H1 (cell line): ENCODE measurements at regions not wholly inside any gene's neighbourhood (a gene's known extent, or its start where the extent isn't known, plus 50 kb on each side); places are given as distances from the start of the nearest gene placed in this dataset.

Experiments used
- ASH2L ChIP-seq: fragments of 200-600, 300-600 bp; sonication (generic); IDR thresholded peaks from one replicate; pipeline ENCODE4 v1.7.1; 2017; ENCODE audit warnings: low read length
- CHD2 ChIP-seq: IDR thresholded peaks from 2 replicates; pipeline ENCODE4 v1.6.1; 2012; ENCODE audit warnings: low read length, improper control_type of control experiment
- EP300 ChIP-seq, 2 experiments: IDR thresholded peaks; 1 replicate in 1 of 2; 2 replicates in 1 of 2; pipeline ENCODE4 v1.6.1; 2011 to 2012; ENCODE audit warnings: low read depth in 2 of 2, low read length in 2 of 2, mild to moderate bottlenecking in 2 of 2, borderline replicate concordance in 1 of 2, inconsistent platforms in 1 of 2, moderate library complexity in 1 of 2
- GABPA ChIP-seq: IDR thresholded peaks from 2 replicates; pipeline ENCODE4 v1.6.1; 2011; ENCODE audit warnings: mild to moderate bottlenecking, low read length, moderate library complexity, borderline replicate concordance; ENCODE audit not compliant: insufficient read depth
- KDM1A ChIP-seq: fragments of 200-600, 300-600 bp; sonication (generic); IDR thresholded peaks from 2 replicates; pipeline ENCODE4 v1.7.1; 2016; ENCODE audit warnings: mild to moderate bottlenecking, low read length, borderline replicate concordance
- NRF1 ChIP-seq: IDR thresholded peaks from 2 replicates; pipeline ENCODE4 v1.6.1; 2011; ENCODE audit warnings: mild to moderate bottlenecking, low read depth, low read length, improper control_type of control experiment
- TF ChIP-seq, protein P1 (sequence below), 3 experiments: IDR thresholded peaks; 1 replicate in 2 of 3; 2 replicates in 1 of 3; pipeline versions ENCODE4 v1.5.1 to v1.6.1; 2011; ENCODE audit warnings: low read length in 3 of 3, mild to moderate bottlenecking in 3 of 3, inconsistent platforms in 2 of 3, low read depth in 1 of 3, moderate library complexity in 1 of 3; ENCODE audit not compliant: insufficient read depth in 1 of 3; ENCODE audit errors: control extremely low read depth in 1 of 3

GRCh38 chr3:35042210-35042991, 596.9 kb upstream of the ARPP21 start:
- TF ChIP-seq EP300 (IDR thresholded peaks at IDR 0.05; ENCODE audit: borderline replicate concordance in 1 of 2, low read depth in 2 of 2, low read length in 2 of 2), result no peak
- TF ChIP-seq CHD2, result no peak
- TF ChIP-seq KDM1A, result no peak
- no peak for TF ChIP-seq ASH2L
- TF ChIP-seq, protein P1, sequence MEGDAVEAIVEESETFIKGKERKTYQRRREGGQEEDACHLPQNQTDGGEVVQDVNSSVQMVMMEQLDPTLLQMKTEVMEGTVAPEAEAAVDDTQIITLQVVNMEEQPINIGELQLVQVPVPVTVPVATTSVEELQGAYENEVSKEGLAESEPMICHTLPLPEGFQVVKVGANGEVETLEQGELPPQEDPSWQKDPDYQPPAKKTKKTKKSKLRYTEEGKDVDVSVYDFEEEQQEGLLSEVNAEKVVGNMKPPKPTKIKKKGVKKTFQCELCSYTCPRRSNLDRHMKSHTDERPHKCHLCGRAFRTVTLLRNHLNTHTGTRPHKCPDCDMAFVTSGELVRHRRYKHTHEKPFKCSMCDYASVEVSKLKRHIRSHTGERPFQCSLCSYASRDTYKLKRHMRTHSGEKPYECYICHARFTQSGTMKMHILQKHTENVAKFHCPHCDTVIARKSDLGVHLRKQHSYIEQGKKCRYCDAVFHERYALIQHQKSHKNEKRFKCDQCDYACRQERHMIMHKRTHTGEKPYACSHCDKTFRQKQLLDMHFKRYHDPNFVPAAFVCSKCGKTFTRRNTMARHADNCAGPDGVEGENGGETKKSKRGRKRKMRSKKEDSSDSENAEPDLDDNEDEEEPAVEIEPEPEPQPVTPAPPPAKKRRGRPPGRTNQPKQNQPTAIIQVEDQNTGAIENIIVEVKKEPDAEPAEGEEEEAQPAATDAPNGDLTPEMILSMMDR (IDR thresholded peaks at IDR 0.05; ENCODE audit: control extremely low read depth in 1 of 3, insufficient read depth in 1 of 3, low read depth in 1 of 3, low read length in 3 of 3), result no peak
- no peak for TF ChIP-seq NRF1
- TF ChIP-seq GABPA, result no peak
